ENCODE measurements at regions not wholly inside any gene's neighbourhood (a gene's known extent, or its start where the extent isn't known, plus 50 kb on each side); places are given as distances from the start of the nearest gene placed in this dataset.

DNA sequence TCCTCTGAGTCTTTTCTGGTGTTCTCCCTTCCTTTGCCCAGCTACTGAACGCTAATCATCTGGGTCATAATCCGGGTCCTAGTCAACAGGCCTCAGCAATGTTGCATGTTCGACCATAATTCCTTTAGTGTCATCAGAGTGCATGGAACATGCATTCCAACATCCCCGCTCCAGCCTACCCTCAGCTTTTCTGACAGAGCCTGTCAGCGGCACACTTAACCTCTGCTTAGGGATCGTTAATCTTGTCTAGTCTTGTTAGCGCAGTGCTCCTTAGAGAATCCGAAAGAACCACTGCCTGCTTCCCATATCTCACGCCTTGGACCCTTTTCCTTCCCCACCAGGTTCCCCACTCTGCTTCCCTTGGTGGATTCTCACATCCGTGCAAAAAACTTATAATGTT, 767.9 kb upstream of the ID2 start:
- DNase-seq, result no peak

- DNase-seq, result no peak
Measured at GRCh38 chr2:7915302-7916091, 766.4 kb upstream of the ID2 start.

- DNase-seq, result no peak
Measured at GRCh38 chr2:7916670-7917069, 765.2 kb upstream of the ID2 start.

DNA sequence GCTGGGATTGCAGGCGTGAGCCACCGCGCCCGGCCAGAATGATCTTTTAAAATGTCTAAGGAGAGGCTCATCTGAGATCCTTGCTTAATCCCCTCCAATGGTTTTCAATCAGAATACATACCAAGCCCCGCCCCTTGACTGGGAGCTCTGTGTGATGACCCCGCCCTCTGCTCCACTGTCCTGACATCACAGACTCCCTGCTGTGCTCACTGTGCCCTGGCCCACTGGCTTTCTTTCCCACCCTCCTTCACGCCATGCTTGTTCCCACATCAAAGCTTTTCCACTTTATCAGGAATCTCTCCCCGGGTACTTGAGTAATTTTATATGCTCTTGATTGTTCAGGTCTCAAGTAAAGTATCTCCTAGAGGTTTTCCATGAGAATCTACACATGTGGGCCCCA, 762.3 kb upstream of the ID2 start:
- no peak for DNase-seq

- no peak for DNase-seq
Measured at GRCh38 chr2:7924023-7924762, 757.7 kb upstream of the ID2 start.

DNA sequence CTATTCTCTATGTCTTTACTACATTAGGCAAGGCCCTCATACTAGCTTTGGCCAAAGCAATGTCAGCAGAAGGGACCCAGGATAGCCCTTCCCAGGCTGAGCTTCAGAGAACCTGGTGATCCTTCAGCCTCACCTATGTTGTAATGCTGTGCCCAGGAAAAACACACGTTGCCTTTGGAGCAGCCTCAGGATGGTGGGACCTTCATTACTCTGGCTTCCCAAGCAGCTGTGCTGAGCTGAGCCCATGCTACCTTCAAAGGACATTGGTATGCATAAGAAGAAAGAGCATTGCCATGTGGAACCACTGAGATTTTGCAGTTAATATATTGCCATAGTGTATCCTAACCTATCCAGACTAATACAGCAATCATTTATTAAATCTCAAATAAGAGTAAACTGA, 756.4 kb upstream of the ID2 start:
- no peak for DNase-seq

DNA sequence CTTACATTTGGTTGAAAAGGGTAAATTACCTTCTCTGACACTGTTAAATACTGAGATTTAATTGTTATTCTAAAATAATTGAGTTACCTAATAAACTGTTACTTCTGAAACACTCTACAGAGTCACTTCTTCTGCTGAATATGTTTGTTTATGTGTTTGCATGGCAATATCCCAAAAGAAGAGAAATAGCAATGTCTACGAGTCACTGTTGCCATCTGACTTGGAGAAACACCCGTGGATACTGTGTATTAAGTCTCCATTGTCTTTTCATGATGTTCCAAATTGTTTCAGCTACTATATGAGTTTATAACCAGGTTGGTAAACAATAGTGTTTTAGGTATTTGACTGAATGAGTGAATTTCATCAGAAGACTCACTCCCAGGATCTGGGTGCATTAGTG, 754.2 kb upstream of the ID2 start:
- no peak for DNase-seq

- DNase-seq, result no peak
Measured at GRCh38 chr2:7929281-7929680, 752.6 kb upstream of the ID2 start.

GRCh38 chr2:7930800-7931635, 750.8 kb upstream of the ID2 start:
- no peak for DNase-seq

DNA sequence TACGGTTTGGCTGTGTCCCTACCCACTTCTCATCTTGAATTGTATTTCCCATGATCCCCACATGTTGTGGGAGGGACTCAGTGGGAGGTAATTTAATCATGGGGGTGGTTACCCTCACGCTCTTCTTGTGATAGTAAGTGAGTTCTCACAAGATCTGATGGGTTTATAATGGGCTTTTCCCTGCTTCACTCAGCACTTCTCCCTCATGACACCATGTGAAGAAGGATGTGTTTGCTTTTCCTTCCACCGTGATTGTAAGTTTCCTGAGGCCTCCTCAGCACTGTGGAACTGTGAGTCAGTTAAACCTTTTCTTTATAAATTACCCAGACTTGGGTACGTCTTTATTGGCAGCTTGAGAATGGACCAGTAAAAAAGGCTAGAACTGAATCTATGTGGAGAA, 750.0 kb upstream of the ID2 start:
- DNase-seq, result no peak

DNA sequence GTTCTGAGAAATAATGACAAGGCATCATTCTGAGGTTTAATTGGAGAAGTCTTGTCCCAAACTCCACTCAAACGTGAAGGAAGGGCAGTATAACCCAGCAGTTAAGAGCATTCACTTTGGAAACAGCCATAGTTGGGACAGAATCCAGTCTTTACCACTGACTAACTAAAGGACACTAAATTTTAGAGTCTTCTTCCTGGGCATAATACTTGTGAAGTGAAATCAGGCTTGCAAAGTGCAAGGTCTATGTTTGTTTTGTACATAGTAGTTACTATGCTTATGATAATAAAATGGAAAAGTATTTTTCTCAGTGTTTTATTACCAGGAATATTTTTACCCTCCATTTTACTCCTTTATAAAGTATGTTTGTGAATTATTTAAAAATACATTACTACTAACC, 748.2 kb upstream of the ID2 start:
- no peak for DNase-seq

DNA sequence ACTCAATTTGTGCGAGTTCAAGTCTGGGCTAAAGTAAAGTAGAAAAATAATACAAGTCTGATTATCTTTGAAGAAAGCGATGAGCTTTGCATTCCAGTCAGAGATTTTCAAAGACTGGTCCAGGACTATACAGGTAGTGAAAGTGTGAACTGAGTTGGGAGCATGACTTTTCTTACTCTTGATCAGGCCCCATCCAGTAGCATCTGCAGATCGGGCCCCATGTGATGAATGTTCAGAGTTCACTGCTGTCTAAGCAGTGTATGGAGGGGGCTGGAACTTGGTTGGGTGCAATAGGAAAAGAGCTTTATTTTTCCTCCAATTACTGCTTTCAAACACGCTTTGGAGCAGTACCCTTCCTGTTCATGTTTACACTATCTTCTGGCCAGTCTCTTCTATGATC, 747.4 kb upstream of the ID2 start:
- DNase-seq, result no peak

GRCh38 chr2:7937082-7937481, 744.8 kb upstream of the ID2 start:
- DNase-seq, result no peak

GRCh38 chr2:7940723-7941122, 741.1 kb upstream of the ID2 start:
- no peak for DNase-seq

DNA sequence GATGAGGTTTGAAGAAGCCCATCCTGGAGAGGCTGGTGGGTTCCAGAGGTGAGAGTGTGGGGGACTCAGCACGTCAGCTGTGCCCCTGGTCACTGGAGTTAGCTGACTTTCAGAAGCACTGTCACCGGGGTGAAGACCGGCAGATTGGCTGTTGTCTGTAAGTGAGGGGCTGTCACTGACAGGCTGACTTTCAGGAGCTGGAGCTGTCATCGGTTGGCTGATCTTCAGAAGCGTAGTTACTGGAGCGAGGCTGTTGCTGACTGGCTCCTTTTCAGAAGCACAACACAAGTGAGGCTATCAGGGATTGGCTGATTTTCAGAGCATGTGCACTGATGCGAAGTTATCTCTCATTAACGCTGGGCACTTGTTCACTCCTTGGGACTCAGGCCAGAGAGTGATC, 738.4 kb upstream of the ID2 start:
- DNase-seq, result no peak

- DNase-seq, result no peak
Measured at GRCh38 chr2:7945026-7945425, 736.8 kb upstream of the ID2 start.

DNA sequence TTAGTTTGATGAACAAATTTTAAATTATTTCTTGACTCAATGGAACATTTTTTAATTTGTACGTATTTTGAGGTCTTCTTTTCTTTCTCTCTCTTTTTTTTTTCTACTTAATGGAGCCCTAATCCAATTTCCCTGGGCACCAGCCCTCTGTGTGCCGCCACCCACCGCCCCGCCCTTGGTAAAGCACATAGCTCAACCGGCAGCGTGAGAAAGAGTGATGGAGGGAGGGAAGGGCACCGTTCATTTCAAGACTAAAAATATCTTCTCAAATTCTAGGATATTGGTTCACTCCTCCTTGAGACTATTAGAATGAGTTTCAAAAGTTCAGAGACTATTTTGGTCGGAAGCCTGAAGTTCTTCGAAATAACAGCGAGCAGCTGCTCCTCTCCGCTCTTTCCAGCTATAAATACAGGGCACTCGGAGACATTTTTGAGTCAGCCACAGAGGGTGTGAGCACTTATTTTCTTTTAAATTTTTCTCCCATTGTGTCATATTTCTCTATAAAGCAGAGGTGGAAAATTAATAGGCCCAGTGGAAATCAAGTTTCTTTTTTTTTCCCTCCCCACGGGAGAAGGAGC, 731.7 kb upstream of the ID2 start:
- DNase-seq, result no peak

GRCh38 chr2:7951001-7951400, 730.9 kb upstream of the ID2 start:
- DNase-seq, result no peak

- DNase-seq, result no peak
Measured at GRCh38 chr2:7951490-7951889, 730.4 kb upstream of the ID2 start.

DNA sequence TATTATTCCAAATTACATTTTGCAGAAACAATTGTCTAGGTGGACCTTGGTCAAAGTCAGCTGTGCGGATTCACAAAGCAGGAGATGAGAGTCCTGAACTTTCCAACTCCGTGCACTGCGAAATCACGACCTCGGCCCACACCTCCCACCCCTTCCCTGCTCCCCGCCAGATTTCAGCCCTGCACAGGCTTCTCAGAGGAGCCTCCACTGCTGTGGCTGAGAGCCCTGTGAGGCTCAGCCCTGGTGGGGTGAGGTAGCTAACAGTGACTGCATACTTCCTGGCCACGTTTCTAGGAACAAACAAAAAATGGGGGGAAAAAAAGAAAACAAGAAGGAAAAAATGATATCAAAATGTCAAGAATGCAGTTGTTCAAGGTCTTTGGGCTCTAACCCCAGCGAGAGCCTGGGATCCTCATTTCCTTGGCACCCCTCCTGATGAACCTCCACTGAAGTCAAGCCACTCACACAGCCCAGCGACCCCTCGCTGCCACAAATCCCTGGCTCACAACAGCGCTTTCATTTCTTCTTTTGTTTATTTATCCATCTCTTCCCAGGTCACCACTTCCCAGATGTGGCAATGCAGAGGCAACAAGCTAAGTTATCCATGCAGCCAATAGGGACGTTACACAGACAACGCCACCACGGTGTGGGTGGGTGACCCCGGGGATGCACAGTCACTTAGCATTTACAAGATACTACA, 729.7 kb upstream of the ID2 start:
- DNase-seq, result no peak

DNA sequence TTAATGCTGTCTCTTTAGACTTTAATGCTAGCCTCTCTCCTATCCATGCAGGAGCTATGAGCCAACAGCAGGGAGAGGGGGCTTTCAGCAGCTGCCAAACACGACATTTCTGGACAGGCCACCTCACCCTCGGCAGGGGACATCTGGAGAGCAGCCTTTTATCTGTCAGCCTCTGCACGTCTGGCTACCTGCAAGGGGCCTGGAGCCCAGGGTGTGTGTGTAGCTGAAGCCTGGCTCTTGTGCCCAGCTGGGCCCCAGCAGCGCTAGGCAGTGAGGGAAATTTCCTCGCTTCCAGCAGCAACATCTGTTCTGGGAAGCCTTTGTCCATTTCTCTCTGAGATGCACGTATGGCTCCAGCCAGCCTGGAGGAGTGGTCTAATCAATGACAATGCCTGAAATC, 728.7 kb upstream of the ID2 start:
- no peak for DNase-seq

DNA sequence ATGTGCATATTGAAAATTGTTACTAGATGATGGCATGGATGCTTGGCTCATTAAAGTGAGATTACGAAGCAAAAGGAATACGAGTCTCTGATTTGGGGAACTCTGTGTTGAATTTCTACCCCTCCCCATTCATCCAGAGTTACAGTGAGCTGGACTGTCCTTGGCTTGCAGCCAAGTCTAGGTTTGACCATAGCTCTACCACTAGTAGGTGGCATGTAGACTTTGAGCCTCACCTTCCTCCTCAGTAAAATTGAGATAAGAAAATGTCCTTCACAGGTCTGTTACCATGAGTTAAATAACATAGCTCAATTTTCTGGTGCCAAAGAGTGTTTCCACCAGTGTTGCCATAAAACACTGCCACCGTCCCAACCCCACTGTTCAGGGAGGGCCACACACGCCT, 727.6 kb upstream of the ID2 start:
- no peak for DNase-seq

Measured in CD4-positive, alpha-beta T cell treated with Interleukin-1 beta for 1 hour (primary cell).